ENCODE measurements at regions not wholly inside any gene's neighbourhood (a gene's known extent, or its start where the extent isn't known, plus 50 kb on each side); places are given as distances from the start of the nearest gene placed in this dataset.

GRCh38 chr5:89991592-89991991 lies 418.0 kb downstream of the CETN3 start:
- intact Hi-C loops (cut with DNase I; ENCODE audit: low total_unique reads) = no loop called here
- 84 to 97% (median 96%) methylated on average over 2 of the region's 2 CpGs for whole genome bisulfite sequencing, 5 donors
- DNase-seq = no peak
- H3K27ac ChIP-seq = no peak overlapping the region
- H3K4me3 ChIP-seq = no peak overlapping the region
- H3K9me3 ChIP-seq = no peaks in the 10 kb centered on the region
- no peaks in the 10 kb centered on the region for H3K27me3 ChIP-seq
- no peaks in the 10 kb centered on the region for H3K36me3 ChIP-seq
- H3K4me1 ChIP-seq = peaks cover 0 to 8% (median 4%) of the 10 kb centered on the region in 4 donors
- TF ChIP-seq EP300 (IDR thresholded peaks at IDR 0.05) (no peak), POLR2A (IDR thresholded peaks at IDR 0.05) (no peak), POLR2AphosphoS5 (IDR thresholded peaks at IDR 0.05) (no peak), CTCF (IDR thresholded peaks at IDR 0.05) (no peak)

- DNase-seq = peak in 1 of 2 donors; percentile 34
- peaks cover 0 to 8% (median 4%) of the 10 kb centered on the region in 4 donors for H3K4me1 ChIP-seq
- H3K36me3 ChIP-seq = no peaks in the 10 kb centered on the region
- H3K27ac ChIP-seq = peak overlapping the region in 2 of 5 donors; percentile 32 to 34
- no peak overlapping the region for H3K4me3 ChIP-seq
- TF ChIP-seq EP300 (IDR thresholded peaks at IDR 0.05) (no peak), POLR2AphosphoS5 (IDR thresholded peaks at IDR 0.05) (no peak), POLR2A (IDR thresholded peaks at IDR 0.05) (no peak), CTCF (IDR thresholded peaks at IDR 0.05) (no peak)
- no peaks in the 10 kb centered on the region for H3K27me3 ChIP-seq
- H3K9me3 ChIP-seq = no peaks in the 10 kb centered on the region
- intact Hi-C loops (cut with DNase I; ENCODE audit: low total_unique reads) = no loop called here
These were observed 419.8 kb downstream of the CETN3 start for GRCh38 chr5:89989776-89990175.

- TF ChIP-seq CTCF (IDR thresholded peaks at IDR 0.05) (no peak), POLR2A (IDR thresholded peaks at IDR 0.05) (no peak), POLR2AphosphoS5 (IDR thresholded peaks at IDR 0.05) (no peak), EP300 (IDR thresholded peaks at IDR 0.05) (no peak)
- Histone ChIP-seq H3K27me3 (no peaks in the 10 kb centered on the region), H3K9me3 (no peaks in the 10 kb centered on the region), H3K27ac (peak overlapping the region in 4 of 5 donors; percentile 31 to 47 (median 40)), H3K4me3 (no peak overlapping the region), H3K4me1 (peaks cover 0 to 8% (median 4%) of the 10 kb centered on the region in 4 donors), H3K36me3 (no peaks in the 10 kb centered on the region)
- DNase-seq = peak in 1 of 2 donors; percentile 44
- intact Hi-C loops (cut with DNase I; ENCODE audit: low total_unique reads) = no loop called here
- 50 to 57% (median 54%) methylated on average over 5 of the region's 5 CpGs for WGBS, 5 donors
These were observed 420.4 kb downstream of the CETN3 start for GRCh38 chr5:89988998-89989655.

GRCh38 chr5:89988129-89988810 lies 421.3 kb downstream of the CETN3 start:
- Histone ChIP-seq H3K9me3 (no peaks in the 10 kb centered on the region), H3K27me3 (no peaks in the 10 kb centered on the region), H3K27ac (peak overlapping the region in 2 of 5 donors; percentile 8 to 47), H3K4me3 (no peak overlapping the region), H3K4me1 (peaks cover 0 to 8% (median 4%) of the 10 kb centered on the region in 4 donors), H3K36me3 (no peaks in the 10 kb centered on the region)
- TF ChIP-seq POLR2AphosphoS5 (IDR thresholded peaks at IDR 0.05) = no peak
- TF ChIP-seq CTCF (IDR thresholded peaks at IDR 0.05) = no peak
- no peak for TF ChIP-seq POLR2A (IDR thresholded peaks at IDR 0.05)
- no peak for TF ChIP-seq EP300 (IDR thresholded peaks at IDR 0.05)
- DNase-seq = peak in 1 of 2 donors; percentile 9
- intact Hi-C loops (cut with DNase I; ENCODE audit: low total_unique reads) = no loop called here
- 75 to 84% (median 78%) methylated on average over 5 of the region's 5 CpGs for WGBS, 5 donors

Measured in stomach (tissue), 8 donors.